HG02852 (cell line): ENCODE measurements at regions not wholly inside any gene's neighbourhood (a gene's known extent, or its start where the extent isn't known, plus 50 kb on each side); places are given as distances from the start of the nearest gene placed in this dataset.

Experiments used
- ATAC-seq: cut with Tn5 transposase; IDR thresholded peaks from one replicate; pipeline ENCODE4 v1.9.1; 2021; ENCODE audit warnings: mild to moderate bottlenecking, moderate library complexity; ENCODE audit not compliant: unreplicated experiment

GRCh38 chr1:38721816-38722215 is 137.8 kb downstream of the RRAGC start:
- no peak for ATAC-seq

GRCh38 chr1:38719880-38720279 is 139.7 kb downstream of the RRAGC start:
- ATAC-seq: no peak

GRCh38 chr1:38718031-38718430 is 141.5 kb downstream of the RRAGC start:
- ATAC-seq: no peak

GRCh38 chr1:38716229-38716628 is 143.3 kb downstream of the RRAGC start:
- ATAC-seq: no peak

GRCh38 chr1:38715415-38715814 is 144.2 kb downstream of the RRAGC start:
- ATAC-seq: no peak

GRCh38 chr1:38712046-38712445 is 147.5 kb downstream of the RRAGC start:
- no peak for ATAC-seq

GRCh38 chr1:38708701-38709258 is 150.8 kb downstream of the RRAGC start:
- no peak for ATAC-seq

- no peak for ATAC-seq
Observed at GRCh38 chr1:38701088-38701487, 158.5 kb downstream of the RRAGC start.

- no peak for ATAC-seq
Observed at GRCh38 chr1:38700077-38700470, 159.5 kb downstream of the RRAGC start.

- ATAC-seq: no peak
Observed at GRCh38 chr1:38699330-38700076, 160.1 kb downstream of the RRAGC start.

GRCh38 chr1:38697387-38697786 is 162.2 kb downstream of the RRAGC start:
- ATAC-seq: no peak

- ATAC-seq: no peak
Observed at GRCh38 chr1:38696371-38696770, 163.2 kb downstream of the RRAGC start.

GRCh38 chr1:38693759-38694158 is 165.8 kb downstream of the RRAGC start:
- no peak for ATAC-seq

GRCh38 chr1:38693031-38693430 is 166.5 kb downstream of the RRAGC start:
- ATAC-seq: no peak

- no peak for ATAC-seq
Observed at GRCh38 chr1:38690790-38691449, 168.7 kb downstream of the RRAGC start.

- ATAC-seq: no peak
Observed at GRCh38 chr1:38686927-38687255, 172.7 kb downstream of the RRAGC start.

- ATAC-seq: no peak
Observed at GRCh38 chr1:38686167-38686926, 173.2 kb downstream of the RRAGC start.

- ATAC-seq: no peak
Observed at GRCh38 chr1:38685388-38685787, 174.2 kb downstream of the RRAGC start.

- ATAC-seq: no peak
Observed at GRCh38 chr1:38680801-38681510, 178.6 kb downstream of the RRAGC start.

- no peak for ATAC-seq
Observed at GRCh38 chr1:38677756-38678155, 181.8 kb downstream of the RRAGC start.

GRCh38 chr1:38677311-38677710 is 182.3 kb downstream of the RRAGC start:
- no peak for ATAC-seq
